Kidney epithelial cell (primary cell): ENCODE measurements at regions not wholly inside any gene's neighbourhood (a gene's known extent, or its start where the extent isn't known, plus 50 kb on each side); places are given as distances from the start of the nearest gene placed in this dataset.

Experiments used
- DNase-seq: peaks from one replicate; pipeline ENCODE4 v3.0.0-alpha.2; 2010; ENCODE audit warnings: low read depth
- H3K27me3 ChIP-seq: 2 replicates; pipeline ENCODE4 v1.6.0; 2011; ENCODE audit warnings: low read length; ENCODE audit not compliant: control insufficient read depth, insufficient read depth
- H3K36me3 ChIP-seq: 2 replicates; pipeline ENCODE4 v1.5.1; 2011; ENCODE audit warnings: low read length; ENCODE audit not compliant: control insufficient read depth, insufficient read depth
- H3K4me3 ChIP-seq: 2 replicates; pipeline ENCODE4 v1.5.1; 2011; ENCODE audit warnings: low read depth, mild to moderate bottlenecking, control low read depth, low read length
- CTCF ChIP-seq: IDR thresholded peaks from 2 replicates; pipeline ENCODE4 v1.5.1; 2011; ENCODE audit warnings: mild to moderate bottlenecking, moderate library complexity, low read length, control low read depth, inconsistent platforms; ENCODE audit not compliant: insufficient read depth, poor library complexity, severe bottlenecking

GRCh38 chr5:145478651-145479050 lies 356.5 kb downstream of the PRELID2 start:
- no peaks in the 10 kb centered on the region for H3K27me3 ChIP-seq
- TF ChIP-seq CTCF, result no peak
- no peak overlapping the region for H3K4me3 ChIP-seq
- no peak for DNase-seq
- no peaks in the 10 kb centered on the region for H3K36me3 ChIP-seq

GRCh38 chr5:145473042-145473642 lies 362.0 kb downstream of the PRELID2 start:
- H3K27me3 ChIP-seq, result no peaks in the 10 kb centered on the region
- H3K36me3 ChIP-seq, result no peaks in the 10 kb centered on the region
- no peak for DNase-seq
- no peak for TF ChIP-seq CTCF
- H3K4me3 ChIP-seq, result no peak overlapping the region

GRCh38 chr5:145471831-145472612 lies 363.1 kb downstream of the PRELID2 start:
- DNase-seq, result peak; percentile 55
- Histone ChIP-seq H3K4me3 (no peak overlapping the region), H3K27me3 (no peaks in the 10 kb centered on the region), H3K36me3 (no peaks in the 10 kb centered on the region)
- TF ChIP-seq CTCF, result no peak

GRCh38 chr5:145471026-145471425 lies 364.1 kb downstream of the PRELID2 start:
- H3K4me3 ChIP-seq, result no peak overlapping the region
- no peaks in the 10 kb centered on the region for H3K27me3 ChIP-seq
- DNase-seq, result no peak
- no peaks in the 10 kb centered on the region for H3K36me3 ChIP-seq
- no peak for TF ChIP-seq CTCF

- no peak for TF ChIP-seq CTCF
- H3K4me3 ChIP-seq, result no peak overlapping the region
- no peaks in the 10 kb centered on the region for H3K36me3 ChIP-seq
- no peaks in the 10 kb centered on the region for H3K27me3 ChIP-seq
- DNase-seq, result no peak
Measured at GRCh38 chr5:145470396-145470979, 364.7 kb downstream of the PRELID2 start.
